Activated gamma-delta T cell (primary cell): ENCODE measurements at regions not wholly inside any gene's neighbourhood (a gene's known extent, or its start where the extent isn't known, plus 50 kb on each side); places are given as distances from the start of the nearest gene placed in this dataset.

Experiments used
- DNase-seq: peaks from one replicate; lab custom pipeline; 2025; lab: John Stamatoyannopoulos, UW

DNA sequence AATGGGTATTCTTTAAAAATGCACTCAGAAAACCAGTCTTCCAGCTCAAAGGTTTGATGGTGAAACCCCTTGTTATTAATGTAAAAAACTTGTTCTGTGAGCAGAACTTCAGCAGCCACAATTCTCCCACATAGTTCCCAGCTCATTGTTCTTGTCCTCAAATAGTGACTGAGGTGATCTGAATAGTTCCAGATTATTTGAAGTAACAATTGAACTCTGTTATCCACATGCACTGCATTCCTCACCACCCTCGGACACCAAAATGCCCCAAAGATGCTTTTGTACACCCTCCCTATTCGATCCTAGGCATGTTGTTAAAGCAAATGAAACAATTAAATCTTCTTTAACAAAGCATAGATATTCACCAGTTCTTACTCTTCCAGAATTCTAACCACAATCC, 2186.8 kb upstream of the CELF4 start:
- DNase-seq = no peak

- no peak for DNase-seq
Measured at GRCh38 chr18:39751921-39752320, 2186.3 kb upstream of the CELF4 start.

GRCh38 chr18:39751161-39751560, 2185.6 kb upstream of the CELF4 start:
- no peak for DNase-seq

DNA sequence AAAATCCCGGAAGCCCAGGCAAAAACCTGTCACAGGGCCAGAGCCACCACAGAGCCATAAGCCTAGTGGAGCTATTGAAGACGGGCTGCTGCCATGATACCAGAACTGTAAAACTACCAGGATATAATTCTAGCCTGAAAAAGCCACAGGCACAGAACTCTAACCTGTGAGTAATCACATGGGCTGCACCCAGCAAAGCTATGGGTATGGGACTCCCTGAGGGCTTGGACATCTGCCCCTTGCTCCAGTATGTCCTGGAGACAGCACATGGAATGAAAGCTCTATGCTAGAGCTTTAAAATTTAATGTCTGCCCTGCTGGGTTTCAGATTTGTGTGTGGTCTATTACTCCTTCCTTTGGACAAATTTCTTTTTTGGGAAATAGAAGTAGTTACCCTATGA, 2183.6 kb upstream of the CELF4 start:
- DNase-seq = no peak

- no peak for DNase-seq
Measured at GRCh38 chr18:39748727-39749126, 2183.1 kb upstream of the CELF4 start.

DNA sequence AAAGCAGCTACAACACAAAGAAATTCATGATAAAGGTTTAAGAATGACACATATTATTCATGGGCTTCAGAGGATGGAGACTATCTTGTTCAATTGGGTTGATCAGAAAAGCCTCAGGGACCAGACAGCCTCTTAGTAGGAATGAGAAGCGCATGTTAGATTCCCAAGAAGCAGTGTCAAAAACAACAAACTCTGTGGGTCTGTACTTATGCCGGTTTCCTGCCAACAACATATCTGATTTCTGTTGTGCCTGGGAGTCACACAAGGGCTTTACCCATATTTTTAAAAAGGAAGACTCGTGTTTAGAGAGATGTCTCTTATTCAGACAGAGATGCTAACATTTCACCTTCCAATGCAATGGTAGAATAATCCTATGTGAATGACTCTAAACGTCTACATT, 2180.6 kb upstream of the CELF4 start:
- DNase-seq = no peak

DNA sequence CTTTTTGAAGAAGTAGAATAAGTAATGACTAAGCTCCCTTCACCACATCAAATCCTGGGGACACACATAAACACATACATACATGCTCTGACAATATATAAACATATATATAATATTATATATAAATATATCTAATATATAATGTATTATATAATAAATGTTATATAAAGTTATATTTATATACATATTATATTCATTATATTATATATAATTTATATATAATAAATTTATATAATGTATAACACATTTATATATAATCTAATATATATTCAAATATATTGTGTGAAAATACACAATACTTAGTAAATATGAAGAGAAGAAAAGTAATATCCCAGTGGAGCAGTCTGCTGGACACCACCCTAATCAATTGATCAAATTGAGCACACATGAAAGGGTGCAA, 2177.9 kb upstream of the CELF4 start:
- no peak for DNase-seq

- DNase-seq = no peak
Measured at GRCh38 chr18:39741755-39742466, 2176.3 kb upstream of the CELF4 start.

- DNase-seq = no peak
Measured at GRCh38 chr18:39737869-39738268, 2172.3 kb upstream of the CELF4 start.

DNA sequence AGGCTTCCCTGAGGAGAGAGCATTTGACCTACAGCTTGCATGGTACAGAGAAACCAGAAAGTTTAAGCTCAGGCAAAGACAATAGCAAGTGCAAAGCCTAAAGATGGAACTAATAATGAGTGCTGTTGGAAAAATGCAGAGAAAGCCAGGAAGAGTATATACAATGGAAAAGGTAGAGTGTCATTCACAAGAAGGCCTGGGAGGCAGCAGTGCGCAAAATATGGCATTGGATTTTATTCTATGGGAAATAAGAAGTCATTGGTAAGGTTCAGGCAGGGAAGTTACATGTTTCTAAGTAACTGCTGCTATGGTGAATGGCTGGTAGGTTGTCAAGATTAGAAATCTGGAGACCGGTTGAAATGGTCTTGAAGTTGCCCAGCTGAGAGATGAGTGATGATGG, 2167.3 kb upstream of the CELF4 start:
- no peak for DNase-seq

- no peak for DNase-seq
Measured at GRCh38 chr18:39730606-39731005, 2165.0 kb upstream of the CELF4 start.

GRCh38 chr18:39724652-39725051, 2159.1 kb upstream of the CELF4 start:
- no peak for DNase-seq

DNA sequence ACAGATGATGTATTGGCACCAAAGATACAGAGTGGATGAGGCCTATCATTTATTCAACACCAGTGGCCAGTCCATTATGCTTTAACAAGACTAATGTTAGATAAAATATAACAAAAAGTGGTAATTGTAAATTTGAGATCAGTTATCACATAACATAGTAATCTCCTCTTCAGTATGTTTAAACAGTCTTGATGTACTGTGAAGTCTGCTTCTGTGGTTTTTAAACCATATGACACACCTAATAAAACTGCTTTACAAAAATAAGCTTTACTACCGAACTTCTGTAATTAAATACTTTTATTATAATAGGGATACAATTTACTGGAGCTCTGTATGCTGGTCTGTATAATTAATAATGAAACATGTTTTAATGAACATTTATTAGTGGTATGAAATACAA, 2156.1 kb upstream of the CELF4 start:
- DNase-seq = no peak

- no peak for DNase-seq
Measured at GRCh38 chr18:39713961-39714360, 2148.4 kb upstream of the CELF4 start.

DNA sequence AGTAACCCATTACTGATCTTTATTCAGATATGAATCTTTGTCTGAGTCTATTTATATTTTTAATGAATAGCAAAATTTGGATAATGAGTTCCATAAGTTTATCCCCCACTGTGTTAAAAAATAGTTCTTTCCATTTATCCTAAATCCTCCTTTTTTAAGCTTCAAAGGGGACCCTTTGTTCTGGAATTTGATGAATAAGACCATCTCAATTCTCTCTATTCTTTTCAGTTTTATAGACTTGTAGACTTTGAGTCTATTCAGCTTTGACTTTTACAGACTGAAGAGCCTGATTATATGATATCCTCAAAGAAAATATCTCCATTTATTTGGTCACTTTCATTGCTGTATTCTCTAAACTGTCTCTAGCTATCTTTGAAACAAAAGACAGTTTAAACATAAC, 2146.1 kb upstream of the CELF4 start:
- no peak for DNase-seq

- DNase-seq = no peak
Measured at GRCh38 chr18:39705362-39705761, 2139.8 kb upstream of the CELF4 start.

GRCh38 chr18:39702888-39703287, 2137.3 kb upstream of the CELF4 start:
- no peak for DNase-seq

DNA sequence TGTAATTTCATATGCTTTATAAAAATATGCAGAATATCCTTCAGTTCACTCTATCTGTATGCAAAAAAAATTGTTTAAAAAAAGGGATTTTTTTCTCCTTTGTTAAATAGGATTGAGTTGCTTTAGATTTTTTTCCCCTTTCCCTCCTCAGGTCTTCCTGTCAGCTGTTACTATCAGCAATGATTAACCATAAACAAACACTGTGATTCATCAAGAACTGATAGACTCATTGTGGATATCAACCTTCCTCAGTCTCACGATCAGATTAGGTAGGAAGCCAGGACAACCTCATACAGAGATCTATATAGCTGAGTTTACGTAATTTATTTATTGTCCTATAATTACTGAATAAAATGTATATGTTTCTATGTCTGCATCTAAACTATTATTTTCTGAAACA, 2136.2 kb upstream of the CELF4 start:
- DNase-seq = no peak

DNA sequence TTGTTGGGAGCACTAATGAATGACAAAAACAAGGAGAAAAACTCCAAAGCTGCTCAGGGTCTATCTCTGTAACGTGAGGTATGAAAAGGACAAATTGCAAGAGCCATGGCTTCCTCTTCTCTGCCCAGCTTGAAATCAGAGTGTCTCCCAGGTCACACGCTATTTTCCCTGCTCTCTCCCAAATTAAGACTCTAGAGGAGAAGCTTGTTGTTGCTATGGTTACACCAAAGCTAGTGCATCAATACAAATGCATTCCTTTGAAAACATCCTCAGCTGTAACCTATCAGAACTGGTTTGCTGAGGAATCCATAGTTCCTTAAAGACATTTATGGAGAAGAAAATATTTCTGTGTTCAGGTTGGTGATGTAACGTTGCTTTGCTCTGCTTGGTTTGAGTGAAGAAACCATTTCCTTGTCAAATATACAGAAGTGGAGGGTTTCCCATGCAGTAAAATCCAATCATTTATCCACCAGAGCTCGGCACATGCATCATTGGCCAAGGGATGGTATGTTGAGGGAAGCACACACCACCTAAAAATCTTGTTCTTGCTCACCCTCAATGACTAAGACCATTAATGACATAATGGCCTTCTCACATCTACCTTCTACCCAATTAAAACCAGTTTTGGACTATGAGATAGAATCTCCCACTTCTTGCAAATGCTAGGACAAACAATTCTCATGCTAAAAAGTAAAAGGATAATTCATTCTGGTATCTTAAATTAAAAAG, 2135.6 kb upstream of the CELF4 start:
- no peak for DNase-seq

GRCh38 chr18:39699340-39699964, 2133.9 kb upstream of the CELF4 start:
- DNase-seq = no peak

GRCh38 chr18:39698436-39698835, 2132.8 kb upstream of the CELF4 start:
- DNase-seq = no peak

GRCh38 chr18:39693359-39693758, 2127.8 kb upstream of the CELF4 start:
- no peak for DNase-seq

- no peak for DNase-seq
Measured at GRCh38 chr18:39692367-39693015, 2126.9 kb upstream of the CELF4 start.
